NCI-H526 (cell line): ENCODE measurements at regions not wholly inside any gene's neighbourhood (a gene's known extent, or its start where the extent isn't known, plus 50 kb on each side); places are given as distances from the start of the nearest gene placed in this dataset.
A peak's percentile ranks its signal among the peaks of the same experiment; 100 is the strongest.

ENCODE experiments used
- DNase-seq, 2 experiments: peaks; one replicate each; lab custom pipeline; 2025; lab: John Stamatoyannopoulos, UW

- DNase-seq: no peak
Measured at GRCh38 chr1:181390410-181391077, 92.8 kb upstream of the CACNA1E start.

- DNase-seq: no peak
Measured at GRCh38 chr1:181391301-181391900, 91.9 kb upstream of the CACNA1E start.

- no peak for DNase-seq
Measured at GRCh38 chr1:181392133-181392532, 91.2 kb upstream of the CACNA1E start.

GRCh38 chr1:181392613-181393220, 90.6 kb upstream of the CACNA1E start:
- DNase-seq: no peak

GRCh38 chr1:181394766-181395165, 88.6 kb upstream of the CACNA1E start:
- no peak for DNase-seq

- DNase-seq: no peak
Measured at GRCh38 chr1:181396171-181396670, 87.1 kb upstream of the CACNA1E start.

GRCh38 chr1:181396811-181397210, 86.5 kb upstream of the CACNA1E start:
- DNase-seq: no peak

- no peak for DNase-seq
Measured at GRCh38 chr1:181397845-181398244, 85.5 kb upstream of the CACNA1E start.

GRCh38 chr1:181398544-181398943, 84.8 kb upstream of the CACNA1E start:
- DNase-seq: no peak

- no peak for DNase-seq
Measured at GRCh38 chr1:181405584-181405983, 77.7 kb upstream of the CACNA1E start.

- DNase-seq: no peak
Measured at GRCh38 chr1:181406989-181407388, 76.3 kb upstream of the CACNA1E start.

- no peak for DNase-seq
Measured at GRCh38 chr1:181409981-181410380, 73.3 kb upstream of the CACNA1E start.

GRCh38 chr1:181412746-181413145, 70.6 kb upstream of the CACNA1E start:
- DNase-seq: no peak

- no peak for DNase-seq
Measured at GRCh38 chr1:181413195-181413815, 70.0 kb upstream of the CACNA1E start.

- DNase-seq: no peak
Measured at GRCh38 chr1:181413836-181414235, 69.5 kb upstream of the CACNA1E start.

- DNase-seq: no peak
Measured at GRCh38 chr1:181416268-181416860, 67.0 kb upstream of the CACNA1E start.

GRCh38 chr1:181417915-181418314, 65.4 kb upstream of the CACNA1E start:
- no peak for DNase-seq

GRCh38 chr1:181423301-181423918, 59.9 kb upstream of the CACNA1E start:
- DNase-seq: peak in 1 of 2 experiments; percentile 69

GRCh38 chr1:181424786-181425403, 58.4 kb upstream of the CACNA1E start:
- DNase-seq: peak; percentile 75 to 98

- DNase-seq: no peak
Measured at GRCh38 chr1:181425566-181425965, 57.8 kb upstream of the CACNA1E start.

GRCh38 chr1:181429462-181429861, 53.9 kb upstream of the CACNA1E start:
- no peak for DNase-seq
